Omental fat pad (tissue), 3 donors: ENCODE measurements at regions not wholly inside any gene's neighbourhood (a gene's known extent, or its start where the extent isn't known, plus 50 kb on each side); places are given as distances from the start of the nearest gene placed in this dataset.

Experiments
- ATAC-seq: fragments of 150-250 bp; one replicate; pipeline ENCODE4 v1.9.1; 2016; ENCODE audit warnings: mild to moderate bottlenecking, moderate library complexity; ENCODE audit not compliant: low FRiP score
- DNase-seq: peaks from one replicate; pipeline ENCODE4 v3.0.0-alpha.2; 2019; ENCODE audit warnings: low spot score
- TF ChIP-seq, protein P1 (sequence below), 3 donors: fragments of 450-650 bp; IDR thresholded peaks; one replicate each; pipeline ENCODE4 v1.5.1; 2016 to 2017; ENCODE audit warnings: antibody characterized with exemption in 3 of 3, mild to moderate bottlenecking in 3 of 3, moderate library complexity in 2 of 3

DNA sequence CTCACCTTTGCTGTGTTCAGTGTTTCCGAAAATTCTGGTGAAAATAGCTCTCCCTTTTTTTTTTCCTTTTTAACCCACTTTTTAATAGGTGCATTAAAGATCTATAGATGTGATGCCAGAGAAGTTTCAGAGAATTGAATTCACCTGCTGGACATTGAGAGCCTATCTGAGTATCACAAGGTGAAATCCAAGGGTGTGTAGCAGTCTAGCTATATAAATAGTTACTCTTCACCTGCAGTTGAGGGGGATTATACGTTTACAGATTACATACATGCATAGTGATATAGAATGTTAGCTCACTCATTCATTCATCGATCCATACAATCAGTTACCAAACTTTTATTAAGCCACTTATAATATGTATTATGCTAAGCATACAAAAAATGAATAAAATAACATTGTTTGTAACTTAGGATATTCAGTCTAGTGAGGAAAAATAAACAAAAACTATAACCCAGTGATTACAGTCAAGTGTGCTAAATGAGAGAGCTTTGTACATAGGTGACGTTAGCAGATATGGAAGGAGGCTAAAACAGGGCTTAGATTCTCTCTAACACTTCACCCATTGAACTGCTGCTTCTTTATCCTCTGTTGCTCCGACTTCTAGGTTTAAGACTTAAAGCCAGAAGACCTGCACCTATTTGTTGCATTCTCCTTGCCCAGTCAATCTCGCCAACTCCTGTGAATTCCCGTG, 769.0 kb downstream of the STIM2 start:
- DNase-seq (no peak), ATAC-seq (no peak)
- TF ChIP-seq, protein P1, sequence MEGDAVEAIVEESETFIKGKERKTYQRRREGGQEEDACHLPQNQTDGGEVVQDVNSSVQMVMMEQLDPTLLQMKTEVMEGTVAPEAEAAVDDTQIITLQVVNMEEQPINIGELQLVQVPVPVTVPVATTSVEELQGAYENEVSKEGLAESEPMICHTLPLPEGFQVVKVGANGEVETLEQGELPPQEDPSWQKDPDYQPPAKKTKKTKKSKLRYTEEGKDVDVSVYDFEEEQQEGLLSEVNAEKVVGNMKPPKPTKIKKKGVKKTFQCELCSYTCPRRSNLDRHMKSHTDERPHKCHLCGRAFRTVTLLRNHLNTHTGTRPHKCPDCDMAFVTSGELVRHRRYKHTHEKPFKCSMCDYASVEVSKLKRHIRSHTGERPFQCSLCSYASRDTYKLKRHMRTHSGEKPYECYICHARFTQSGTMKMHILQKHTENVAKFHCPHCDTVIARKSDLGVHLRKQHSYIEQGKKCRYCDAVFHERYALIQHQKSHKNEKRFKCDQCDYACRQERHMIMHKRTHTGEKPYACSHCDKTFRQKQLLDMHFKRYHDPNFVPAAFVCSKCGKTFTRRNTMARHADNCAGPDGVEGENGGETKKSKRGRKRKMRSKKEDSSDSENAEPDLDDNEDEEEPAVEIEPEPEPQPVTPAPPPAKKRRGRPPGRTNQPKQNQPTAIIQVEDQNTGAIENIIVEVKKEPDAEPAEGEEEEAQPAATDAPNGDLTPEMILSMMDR (IDR thresholded peaks at IDR 0.05): no peak

DNA sequence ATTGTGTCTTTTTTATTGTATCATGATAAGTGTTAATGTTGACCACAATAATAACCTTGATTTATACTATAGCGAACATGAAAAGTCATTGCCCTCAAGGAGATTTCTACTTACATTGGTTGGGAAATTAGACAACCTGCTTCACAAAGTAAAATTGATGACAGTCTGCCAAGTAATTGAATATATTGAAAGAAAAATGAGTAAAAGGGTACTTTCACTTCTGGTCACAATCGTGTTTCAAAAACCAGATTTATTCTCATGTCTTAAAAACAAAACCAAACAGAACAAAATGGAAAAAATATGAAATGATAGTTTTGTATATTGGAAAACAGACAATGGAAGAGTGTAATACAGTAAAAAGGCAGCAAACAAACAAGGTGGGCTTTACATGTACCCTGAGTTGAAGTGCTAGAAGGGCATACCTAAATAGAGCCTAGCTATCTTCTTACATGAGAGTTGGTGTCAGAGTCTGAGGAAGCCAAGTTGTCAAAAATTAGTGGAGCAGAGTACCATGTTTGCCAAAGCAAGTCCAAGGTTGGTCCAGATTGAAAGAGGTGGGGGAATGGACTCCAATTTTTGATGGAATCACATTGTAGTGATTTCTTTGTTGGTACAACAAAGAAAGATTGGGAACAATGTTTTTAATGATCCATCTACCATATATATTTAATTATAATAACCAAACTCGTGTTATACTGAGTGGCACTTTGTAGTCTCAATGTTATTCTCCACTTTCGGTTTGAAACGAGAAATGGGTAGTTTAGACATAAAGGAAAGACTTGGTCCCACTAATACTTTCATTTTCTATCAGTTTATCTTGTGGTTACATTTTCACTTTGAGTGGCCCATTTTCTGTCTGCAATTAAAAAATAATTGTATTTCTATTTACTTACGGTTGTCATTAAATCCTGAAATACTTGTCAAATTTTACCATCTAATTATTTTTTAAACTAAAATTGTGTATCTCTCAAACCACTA, 775.6 kb downstream of the STIM2 start:
- DNase-seq (no peak), ATAC-seq (no peak)
- TF ChIP-seq, protein P1 (IDR thresholded peaks at IDR 0.05): no peak

GRCh38 chr4:27638163-27638915, 777.7 kb downstream of the STIM2 start:
- no peak for ATAC-seq
- DNase-seq: no peak
- TF ChIP-seq, protein P1 (IDR thresholded peaks at IDR 0.05): no peak

- DNase-seq: no peak
- TF ChIP-seq, protein P1 (IDR thresholded peaks at IDR 0.05): no peak
- ATAC-seq: no peak
Measured at GRCh38 chr4:27643101-27643500, 782.5 kb downstream of the STIM2 start.

GRCh38 chr4:27648416-27648815, 787.8 kb downstream of the STIM2 start:
- DNase-seq (no peak), ATAC-seq (no peak)
- TF ChIP-seq, protein P1 (IDR thresholded peaks at IDR 0.05): no peak

DNA sequence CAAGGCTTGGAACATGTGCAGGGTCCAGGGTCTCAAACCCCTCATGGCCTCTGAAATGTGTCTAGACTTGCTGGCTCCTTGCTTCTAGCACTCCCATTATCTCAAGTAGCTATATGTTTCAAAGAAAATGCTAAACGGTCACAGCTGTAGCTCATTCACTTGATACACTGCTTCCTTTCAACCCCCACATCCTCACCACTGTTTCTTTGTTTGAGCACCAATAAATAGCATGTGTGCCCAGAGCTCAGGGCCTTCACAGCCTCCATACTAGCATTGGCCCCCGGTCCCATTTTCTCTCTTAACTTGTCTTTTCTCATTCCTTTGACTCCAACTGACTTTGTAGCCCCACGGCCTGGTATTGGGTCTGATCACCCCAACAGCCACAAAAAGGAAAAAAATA, 801.8 kb downstream of the STIM2 start:
- TF ChIP-seq, protein P1 (IDR thresholded peaks at IDR 0.05): no peak
- ATAC-seq (no peak), DNase-seq (no peak)
